Hepatocyte (in vitro differentiated cells): ENCODE measurements at regions not wholly inside any gene's neighbourhood (a gene's known extent, or its start where the extent isn't known, plus 50 kb on each side); places are given as distances from the start of the nearest gene placed in this dataset.

ENCODE experiments used
- DNase-seq: peaks from one replicate; pipeline ENCODE4 v3.0.0-alpha.2; 2016; ENCODE audit warnings: low spot score
- H2AFZ ChIP-seq: fragments of 200-600 bp; sonication (generic); 2 replicates; pipeline ENCODE4 v1.6.0; 2016; ENCODE audit warnings: antibody characterized with exemption, mild to moderate bottlenecking
- H3K27ac ChIP-seq: fragments of 200-600 bp; sonication (generic); 2 replicates; pipeline ENCODE4 v1.5.1; 2016; ENCODE audit warnings: mild to moderate bottlenecking
- H3K27me3 ChIP-seq: fragments of 200-600 bp; sonication (generic); 2 replicates; pipeline ENCODE4 v1.6.1; 2016
- H3K36me3 ChIP-seq: fragments of 200-600 bp; sonication (generic); replicated peaks from 2 replicates; pipeline ENCODE4 v1.5.1; 2016; ENCODE audit warnings: low read depth; ENCODE audit not compliant: insufficient read depth
- H3K4me1 ChIP-seq: fragments of 200-600 bp; sonication (generic); 2 replicates; pipeline ENCODE4 v1.5.1; 2016; ENCODE audit warnings: mild to moderate bottlenecking, moderate library complexity; ENCODE audit not compliant: insufficient read depth
- H3K4me2 ChIP-seq: fragments of 200-600 bp; sonication (generic); 2 replicates; pipeline ENCODE4 v1.6.0; 2016
- H3K4me3 ChIP-seq: fragments of 200-600 bp; sonication (generic); 2 replicates; pipeline ENCODE4 v1.5.1; 2016; ENCODE audit warnings: mild to moderate bottlenecking
- H3K79me2 ChIP-seq: fragments of 200-600 bp; sonication (generic); 2 replicates; pipeline ENCODE4 v1.6.0; 2017; ENCODE audit warnings: mild to moderate bottlenecking
- H3K9me2 ChIP-seq: fragments of 200-600 bp; sonication (generic); replicated peaks from 2 replicates; pipeline ENCODE4 v1.6.0; 2017; ENCODE audit warnings: mild to moderate bottlenecking; ENCODE audit not compliant: insufficient read depth
- H3K9me3 ChIP-seq: fragments of 200-600 bp; sonication (generic); 2 replicates; pipeline ENCODE4 v1.5.1; 2016; ENCODE audit warnings: low read depth, mild to moderate bottlenecking
- H4K20me1 ChIP-seq: fragments of 200-600 bp; sonication (generic); 2 replicates; pipeline ENCODE4 v1.6.0; 2016; ENCODE audit warnings: mild to moderate bottlenecking; ENCODE audit not compliant: insufficient read depth, poor library complexity, severe bottlenecking
- EZH2 ChIP-seq: fragments of 200-600 bp; sonication (generic); IDR thresholded peaks from 2 replicates; pipeline ENCODE4 v1.6.1; 2016; ENCODE audit warnings: antibody characterized with exemption, mild to moderate bottlenecking, borderline replicate concordance
- EZH2phosphoT487 ChIP-seq: fragments of 200-600 bp; sonication (generic); IDR thresholded peaks from one replicate; pipeline ENCODE4 v1.6.1; 2018; ENCODE audit warnings: antibody characterized with exemption, mild to moderate bottlenecking, low read depth, moderate library complexity; ENCODE audit not compliant: unreplicated experiment, severe bottlenecking
- WGBS: methylation state at CpG from one replicate; pipeline ENCODE4 v1.1.6; 2016; ENCODE audit warnings: low lambda C conversion rate; ENCODE audit errors: missing lambda C conversion rate; 5-methylcytosine and 5-hydroxymethylcytosine counted together
- TF ChIP-seq, protein P1 (sequence below): fragments of 200-600 bp; sonication (generic); IDR thresholded peaks from 2 replicates; pipeline ENCODE4 v1.5.1; 2016; ENCODE audit warnings: antibody characterized with exemption, mild to moderate bottlenecking; ENCODE audit not compliant: poor library complexity

DNA sequence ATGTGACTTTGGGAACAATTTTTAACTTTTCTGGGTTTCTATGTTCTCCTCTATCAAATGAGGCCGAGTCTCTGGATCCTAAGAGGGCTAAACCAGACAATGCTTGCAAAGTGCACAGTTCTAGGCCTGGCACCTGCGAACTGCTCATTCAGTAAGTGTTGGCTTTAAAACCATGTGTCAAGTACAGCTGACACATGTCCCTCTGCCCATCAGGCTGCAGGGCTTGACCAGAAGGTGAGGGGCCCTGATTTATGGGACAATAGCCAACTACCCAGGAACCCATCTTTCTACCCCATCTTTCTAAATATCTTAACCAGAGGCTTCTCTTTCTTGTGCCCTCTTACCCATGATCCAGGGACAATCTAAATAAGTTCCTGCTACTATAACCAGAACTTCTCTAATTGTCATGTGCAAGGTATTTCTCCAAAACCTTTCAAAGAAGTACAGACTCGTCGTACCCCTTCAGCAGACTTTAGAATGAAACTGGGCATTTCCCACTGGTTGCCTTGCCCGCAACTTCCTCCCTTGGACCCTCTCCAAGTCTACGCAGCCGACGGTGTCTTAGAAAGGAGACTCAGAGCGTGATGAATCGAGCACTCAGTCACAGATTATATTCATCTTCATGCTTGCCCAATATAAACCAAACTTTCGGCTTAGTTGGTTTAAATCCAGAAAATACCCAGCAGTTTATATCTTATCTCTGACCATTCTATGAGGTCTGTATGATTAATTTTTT is 69.8 kb upstream of the STEAP1B start:
- Histone ChIP-seq H3K4me3 (no peak overlapping the region), H3K36me3 (no peaks in the 10 kb centered on the region), H3K9me3 (no peaks in the 10 kb centered on the region), H3K4me2 (no peak overlapping the region), H2AFZ (no peak overlapping the region), H3K9me2 (no peaks in the 10 kb centered on the region), H3K27ac (no peak overlapping the region), H3K79me2 (no peaks in the 10 kb centered on the region), H4K20me1 (no peaks in the 10 kb centered on the region), H3K27me3 (no peaks in the 10 kb centered on the region), H3K4me1 (no peaks in the 10 kb centered on the region)
- DNase-seq: no peak
- 84% methylated on average over 11 of the region's 11 CpGs for WGBS
- TF ChIP-seq EZH2phosphoT487 (no peak), EZH2 (no peak)

DNA sequence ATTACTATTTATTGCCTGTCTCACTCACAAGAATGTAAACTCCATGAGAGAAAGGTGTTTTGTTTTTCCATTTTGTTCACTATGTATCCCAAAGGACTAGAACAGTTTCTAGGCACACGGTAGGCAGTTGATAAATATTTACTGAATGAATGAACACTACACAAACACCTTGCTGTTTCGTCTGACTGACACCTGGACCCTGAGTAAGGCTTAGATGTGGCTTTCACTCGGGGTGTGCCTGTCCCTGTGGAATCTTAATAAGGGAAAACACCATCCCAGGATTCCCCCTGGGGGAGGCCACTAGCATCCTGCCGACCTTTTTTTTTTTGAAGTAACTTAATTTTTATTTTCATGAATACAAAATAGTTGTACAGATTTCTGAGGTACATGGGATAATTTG is 66.6 kb upstream of the STEAP1B start:
- Histone ChIP-seq H3K4me1 (peaks cover 24% of the 10 kb centered on the region), H3K27ac (no peak overlapping the region)
- WGBS: 64% methylated on average over 4 of the region's 4 CpGs

DNA sequence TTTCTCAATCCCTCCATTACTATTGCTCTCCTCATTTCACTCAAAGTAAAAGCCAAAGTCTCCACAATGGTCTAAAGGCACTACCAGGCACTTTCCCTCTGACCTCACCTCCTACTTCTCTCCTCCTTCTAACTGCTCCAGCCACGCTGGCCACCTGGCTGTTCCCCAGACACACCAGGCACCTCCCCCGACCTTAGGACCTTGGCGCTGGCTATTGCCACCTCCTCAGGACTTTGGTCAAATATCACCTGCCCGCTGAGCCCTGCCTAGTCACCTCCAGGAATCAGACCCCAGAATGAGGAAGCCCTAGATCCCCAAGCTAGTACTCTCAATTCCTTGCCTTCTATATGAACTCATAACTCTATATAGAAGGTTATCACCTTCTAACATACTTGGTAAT is 66.2 kb upstream of the STEAP1B start:
- Histone ChIP-seq H4K20me1 (no peaks in the 10 kb centered on the region), H3K4me3 (no peak overlapping the region), H3K27me3 (no peaks in the 10 kb centered on the region), H3K27ac (no peak overlapping the region), H3K4me1 (peaks cover 27% of the 10 kb centered on the region), H3K4me2 (no peak overlapping the region), H3K9me2 (no peaks in the 10 kb centered on the region), H3K9me3 (no peaks in the 10 kb centered on the region), H3K36me3 (no peaks in the 10 kb centered on the region), H3K79me2 (no peaks in the 10 kb centered on the region), H2AFZ (no peak overlapping the region)
- 71% methylated on average over 4 of the region's 4 CpGs for WGBS
- DNase-seq: no peak
- TF ChIP-seq EZH2 (no peak), EZH2phosphoT487 (no peak)
- TF ChIP-seq, protein P1, sequence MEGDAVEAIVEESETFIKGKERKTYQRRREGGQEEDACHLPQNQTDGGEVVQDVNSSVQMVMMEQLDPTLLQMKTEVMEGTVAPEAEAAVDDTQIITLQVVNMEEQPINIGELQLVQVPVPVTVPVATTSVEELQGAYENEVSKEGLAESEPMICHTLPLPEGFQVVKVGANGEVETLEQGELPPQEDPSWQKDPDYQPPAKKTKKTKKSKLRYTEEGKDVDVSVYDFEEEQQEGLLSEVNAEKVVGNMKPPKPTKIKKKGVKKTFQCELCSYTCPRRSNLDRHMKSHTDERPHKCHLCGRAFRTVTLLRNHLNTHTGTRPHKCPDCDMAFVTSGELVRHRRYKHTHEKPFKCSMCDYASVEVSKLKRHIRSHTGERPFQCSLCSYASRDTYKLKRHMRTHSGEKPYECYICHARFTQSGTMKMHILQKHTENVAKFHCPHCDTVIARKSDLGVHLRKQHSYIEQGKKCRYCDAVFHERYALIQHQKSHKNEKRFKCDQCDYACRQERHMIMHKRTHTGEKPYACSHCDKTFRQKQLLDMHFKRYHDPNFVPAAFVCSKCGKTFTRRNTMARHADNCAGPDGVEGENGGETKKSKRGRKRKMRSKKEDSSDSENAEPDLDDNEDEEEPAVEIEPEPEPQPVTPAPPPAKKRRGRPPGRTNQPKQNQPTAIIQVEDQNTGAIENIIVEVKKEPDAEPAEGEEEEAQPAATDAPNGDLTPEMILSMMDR: no peak

More for the DNA sequence above, 66.6 kb upstream of the STEAP1B start:
- Histone ChIP-seq H4K20me1 (no peaks in the 10 kb centered on the region), H3K79me2 (no peaks in the 10 kb centered on the region), H3K27me3 (no peaks in the 10 kb centered on the region), H3K9me3 (no peaks in the 10 kb centered on the region), H3K36me3 (no peaks in the 10 kb centered on the region), H3K4me2 (no peak overlapping the region), H2AFZ (no peak overlapping the region), H3K4me3 (no peak overlapping the region), H3K9me2 (no peaks in the 10 kb centered on the region)
- TF ChIP-seq EZH2: no peak
- no peak for TF ChIP-seq EZH2phosphoT487
- TF ChIP-seq, protein P1: no peak
- no peak for DNase-seq

DNA sequence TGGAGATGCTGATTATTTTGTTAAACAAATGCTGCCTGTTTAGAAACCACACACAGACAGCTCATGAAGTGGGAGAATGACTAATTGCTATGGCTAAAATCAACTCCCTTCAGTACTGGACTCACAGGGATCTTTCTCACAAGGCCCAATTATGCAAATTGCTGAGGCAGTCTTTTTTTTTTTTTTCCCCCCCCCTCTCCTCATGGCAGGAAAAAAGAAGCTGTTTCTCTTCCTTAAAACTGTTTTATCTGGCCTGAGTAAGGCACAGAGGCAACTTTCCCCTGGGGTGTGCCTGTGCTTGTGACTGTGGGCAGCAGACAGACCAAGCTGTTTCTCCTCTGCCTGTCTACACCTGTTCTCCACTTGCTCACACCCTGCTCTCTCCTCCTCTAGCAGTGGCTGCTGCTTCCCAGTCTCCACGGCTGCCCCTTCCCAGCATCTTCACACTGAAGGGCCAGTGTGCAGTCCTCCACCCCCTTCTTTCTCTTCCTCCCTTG is 65.4 kb upstream of the STEAP1B start:
- Histone ChIP-seq H4K20me1 (no peaks in the 10 kb centered on the region), H3K27ac (no peak overlapping the region), H3K79me2 (no peaks in the 10 kb centered on the region), H3K4me1 (peaks cover 32% of the 10 kb centered on the region), H3K27me3 (no peaks in the 10 kb centered on the region), H3K9me2 (no peaks in the 10 kb centered on the region), H3K4me2 (no peak overlapping the region), H2AFZ (no peak overlapping the region), H3K4me3 (no peak overlapping the region), H3K9me3 (no peaks in the 10 kb centered on the region), H3K36me3 (no peaks in the 10 kb centered on the region)
- TF ChIP-seq EZH2phosphoT487 (no peak), EZH2 (no peak)
- TF ChIP-seq, protein P1: no peak
- no peak for DNase-seq
- 69% methylated on average over 1 of the region's 1 CpG for WGBS
